H1 (cell line): ENCODE measurements at regions not wholly inside any gene's neighbourhood (a gene's known extent, or its start where the extent isn't known, plus 50 kb on each side); places are given as distances from the start of the nearest gene placed in this dataset.

ENCODE experiments used
- BRCA1 ChIP-seq: IDR thresholded peaks from 2 replicates; pipeline ENCODE4 v1.6.1; 2012; ENCODE audit warnings: low read depth, low read length, improper control_type of control experiment
- CTCF ChIP-seq, 3 experiments: IDR thresholded peaks; 1 replicate in 2 of 3; 2 replicates in 1 of 3; pipeline versions ENCODE4 v1.5.1 to v1.6.1; 2011; ENCODE audit warnings: low read length in 3 of 3, mild to moderate bottlenecking in 3 of 3, inconsistent platforms in 2 of 3, low read depth in 1 of 3, moderate library complexity in 1 of 3; ENCODE audit not compliant: insufficient read depth in 1 of 3; ENCODE audit errors: control extremely low read depth in 1 of 3
- EGR1 ChIP-seq: IDR thresholded peaks from 2 replicates; pipeline ENCODE4 v1.6.1; 2011; ENCODE audit warnings: low read depth, low read length, borderline replicate concordance
- EZH2 ChIP-seq: fragments of 200-600 bp; sonication (generic); IDR thresholded peaks from 2 replicates; pipeline ENCODE4 v1.7.1; 2012; ENCODE audit warnings: low read depth, mild to moderate bottlenecking, moderate library complexity, low read length, inconsistent platforms; ENCODE audit not compliant: severe bottlenecking
- MAX ChIP-seq: IDR thresholded peaks from 2 replicates; pipeline ENCODE4 v1.6.1; 2012; ENCODE audit warnings: inconsistent platforms
- POLR2A ChIP-seq, 2 experiments: IDR thresholded peaks; 1 replicate in 1 of 2; 2 replicates in 1 of 2; pipeline ENCODE4 v1.6.1; 2011; ENCODE audit warnings: low read depth in 2 of 2, low read length in 2 of 2, mild to moderate bottlenecking in 2 of 2; ENCODE audit errors: control extremely low read depth in 1 of 2
- POLR2AphosphoS5 ChIP-seq: IDR thresholded peaks from 2 replicates; pipeline ENCODE4 v1.6.1; 2011; ENCODE audit warnings: low read depth, low read length
- RFX5 ChIP-seq: IDR thresholded peaks from 2 replicates; pipeline ENCODE4 v1.6.1; 2011; ENCODE audit warnings: low read depth, low read length, improper control_type of control experiment, borderline replicate concordance
- SIX5 ChIP-seq: IDR thresholded peaks from 2 replicates; pipeline ENCODE4 v1.6.1; 2011; ENCODE audit warnings: mild to moderate bottlenecking, low read depth, low read length
- TAF1 ChIP-seq: IDR thresholded peaks from 2 replicates; pipeline ENCODE4 v1.6.1; 2011; ENCODE audit warnings: mild to moderate bottlenecking, low read depth, low read length
- USF2 ChIP-seq: IDR thresholded peaks from 2 replicates; pipeline ENCODE4 v1.6.1; 2011; ENCODE audit warnings: low read length, improper control_type of control experiment
- YY1 ChIP-seq: IDR thresholded peaks from 2 replicates; pipeline ENCODE4 v1.6.1; 2011; ENCODE audit warnings: low read depth, mild to moderate bottlenecking, low read length

DNA sequence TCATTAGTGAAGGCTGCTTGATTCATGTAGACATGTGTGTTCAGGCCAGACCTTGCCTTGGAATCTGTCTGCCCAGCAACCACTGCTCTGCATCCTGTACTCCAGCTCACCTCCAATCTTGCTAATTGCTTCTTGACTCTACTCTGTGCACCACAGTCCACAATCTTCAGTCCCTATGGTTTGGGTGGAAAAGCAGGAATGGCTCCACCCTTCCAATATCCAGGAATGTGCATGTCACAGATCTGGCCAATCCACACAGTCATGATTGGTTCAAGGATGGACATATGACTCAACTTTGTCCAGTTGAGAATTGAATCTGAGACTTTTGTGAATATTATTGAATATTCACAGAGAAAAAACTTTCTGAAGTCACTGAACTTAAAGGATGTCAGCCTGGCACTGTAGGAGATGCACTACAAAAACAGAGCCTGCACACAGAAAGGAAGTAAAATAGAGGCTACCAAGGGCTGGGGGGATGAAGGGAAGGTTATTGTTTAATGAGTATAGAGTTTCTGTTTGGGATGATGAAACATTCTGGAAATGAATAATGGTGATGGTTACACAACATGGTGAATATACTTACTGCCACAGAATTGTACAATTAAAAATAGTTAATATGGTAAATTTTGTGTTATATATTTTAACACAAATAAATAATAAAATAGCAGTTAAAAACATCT is 161.3 kb upstream of the USP38 start:
- no peak for TF ChIP-seq YY1
- no peak for TF ChIP-seq CTCF (IDR thresholded peaks at IDR 0.05; ENCODE audit: control extremely low read depth in 1 of 3, insufficient read depth in 1 of 3, low read depth in 1 of 3, low read length in 3 of 3)
- no peak for TF ChIP-seq EZH2
- no peak for TF ChIP-seq USF2
- TF ChIP-seq EGR1 = no peak
- no peak for TF ChIP-seq POLR2A (IDR thresholded peaks at IDR 0.05; ENCODE audit: control extremely low read depth in 1 of 2, low read depth in 2 of 2, low read length in 2 of 2)
- TF ChIP-seq TAF1 = no peak
- no peak for TF ChIP-seq SIX5
- TF ChIP-seq RFX5 = no peak
- no peak for TF ChIP-seq BRCA1
- TF ChIP-seq MAX = no peak
- TF ChIP-seq POLR2AphosphoS5 = no peak
